Activated CD8-positive, alpha-beta memory T cell treated with anti-CD3 and anti-CD28 coated beads for 4 hours (primary cell): ENCODE measurements at regions not wholly inside any gene's neighbourhood (a gene's known extent, or its start where the extent isn't known, plus 50 kb on each side); places are given as distances from the start of the nearest gene placed in this dataset.
"Not testable (repeated sequence)": the region's sequence is repeated elsewhere in the genome, so short reads cannot be mapped to it uniquely, and the experiment has no call there.

Experiments
- DNase-seq, 2 donors: peaks; one replicate each; pipeline ENCODE4 v3.0.0-alpha.2; 2020; ENCODE audit warnings: low read depth in 2 of 2

GRCh38 chr12:68547318-68547717 is 63.4 kb upstream of the RAP1B start:
- not testable (repeated sequence) for DNase-seq

DNA sequence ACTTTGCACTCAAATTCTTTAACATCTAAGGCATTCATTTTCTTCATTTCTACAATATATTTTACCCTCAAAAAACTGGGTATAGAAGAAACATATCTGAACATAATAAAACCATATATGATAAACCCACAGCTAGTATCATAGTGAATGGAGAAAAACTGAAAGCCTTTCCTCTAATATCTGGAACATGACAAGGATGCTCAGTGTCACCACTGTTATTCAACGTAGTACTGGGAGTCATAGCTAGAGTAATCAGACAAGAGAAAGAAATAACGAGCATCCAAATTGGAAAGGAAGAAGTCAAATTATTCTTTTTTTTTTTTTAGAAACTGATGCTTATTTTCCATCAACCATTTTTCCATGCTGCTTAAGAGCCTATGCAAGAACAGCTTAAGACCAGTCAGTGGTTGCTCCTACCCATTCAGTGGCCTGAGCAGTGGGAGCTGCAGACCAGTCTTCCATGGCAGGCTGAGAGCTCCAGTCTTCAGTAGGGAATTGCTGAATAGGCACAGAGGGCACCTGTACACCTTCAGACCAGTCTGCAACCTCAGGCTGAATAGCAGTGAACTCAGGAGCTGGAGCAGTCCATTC is 58.0 kb upstream of the RAP1B start:
- not testable (repeated sequence) for DNase-seq

DNA sequence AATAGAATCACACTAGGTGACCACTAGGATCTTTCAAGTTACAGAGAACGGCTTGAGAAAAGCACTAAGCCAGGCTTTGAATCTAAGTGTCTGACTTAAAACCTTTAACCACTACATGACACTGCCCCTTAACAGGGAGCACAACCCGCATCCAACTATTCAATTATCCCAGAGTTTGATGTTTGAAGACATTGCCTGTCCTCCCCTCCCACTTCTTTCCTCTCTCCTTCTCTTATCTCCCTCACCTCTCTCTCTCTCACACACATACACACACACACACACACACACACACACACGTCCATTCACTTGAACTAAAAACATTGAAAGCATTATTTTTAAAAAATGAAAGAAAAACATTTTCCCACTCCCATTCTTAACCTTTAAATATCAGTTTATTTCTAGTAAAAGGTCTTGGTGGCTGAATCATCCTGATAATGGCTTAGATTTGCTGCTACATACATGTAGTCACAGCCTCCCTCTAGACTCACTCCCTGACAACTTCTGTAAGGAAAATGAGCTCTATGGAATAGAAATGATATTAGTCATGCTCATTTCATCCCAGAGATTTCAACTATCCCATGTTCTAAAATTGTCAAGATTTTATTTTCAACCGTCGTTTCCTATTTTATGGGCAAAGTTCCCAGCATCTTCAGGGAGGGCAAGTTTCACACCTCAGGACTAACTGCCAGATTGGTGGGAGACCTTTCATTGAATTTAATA is 53.5 kb upstream of the RAP1B start:
- DNase-seq = no peak

GRCh38 chr12:68559246-68559645 is 51.5 kb upstream of the RAP1B start:
- no peak for DNase-seq

DNA sequence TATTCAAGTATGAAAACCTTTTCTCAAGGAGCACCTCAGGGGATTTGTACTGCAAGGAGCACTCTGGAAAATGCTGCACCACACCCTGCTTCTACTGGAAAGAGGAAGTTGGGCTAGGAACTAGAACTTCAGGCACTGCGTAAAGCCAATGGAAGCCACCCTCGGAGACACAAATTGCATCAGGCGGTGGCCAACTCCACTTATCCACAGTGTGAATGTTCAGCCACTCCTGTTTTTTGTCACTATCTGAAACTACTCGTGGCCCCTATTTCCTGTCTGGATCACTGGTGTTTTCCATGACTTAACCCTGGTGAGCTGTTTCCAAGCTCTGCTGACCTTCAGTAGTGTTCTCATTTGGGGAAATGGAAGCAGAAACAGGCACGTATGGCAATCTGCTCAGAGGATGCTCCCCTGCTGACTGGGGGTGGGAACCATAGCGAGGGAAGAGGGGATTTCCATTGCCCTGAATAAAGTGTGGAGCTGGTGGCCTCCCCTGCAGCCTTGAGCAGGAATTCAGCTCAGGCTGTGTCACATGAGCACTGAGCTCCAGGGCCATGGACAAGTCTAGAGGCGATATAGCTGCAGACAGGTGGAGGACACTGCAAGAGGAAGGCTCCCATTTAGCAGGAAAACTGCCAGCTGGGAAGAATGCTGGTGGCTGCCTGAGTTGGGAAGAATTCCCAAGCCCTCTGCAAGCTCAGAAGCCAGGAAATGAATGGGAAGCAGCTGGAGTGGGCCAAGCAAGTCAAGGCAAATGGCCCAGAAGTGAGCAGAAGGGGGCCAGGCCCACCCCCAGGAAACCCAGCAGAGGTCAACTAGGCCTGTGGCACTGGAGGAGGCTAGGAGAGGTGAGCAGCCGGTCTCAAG is 50.5 kb upstream of the RAP1B start:
- DNase-seq = no peak

- no peak for DNase-seq
These were observed 49.8 kb upstream of the RAP1B start for GRCh38 chr12:68560851-68561422.
